CD4-positive, alpha-beta T cell (primary cell): ENCODE measurements at regions not wholly inside any gene's neighbourhood (a gene's known extent, or its start where the extent isn't known, plus 50 kb on each side); places are given as distances from the start of the nearest gene placed in this dataset.

Experiments
- ATAC-seq: fragments of 200-7000 bp; cut with Tn5 transposase; one replicate; pipeline ENCODE4 v1.10.0; 2022; ENCODE audit warnings: mild to moderate bottlenecking; ENCODE audit not compliant: poor library complexity
- CTCF ChIA-PET: fragments of 350-600 bp; sonication (Branson Sonifier 250); formaldehyde crosslinking; loops from one replicate; lab custom pipeline; 2021; ENCODE audit warnings: antibody characterized with exemption, inconsistent platforms; lab: Charles Lee
- POLR2A ChIA-PET: fragments of 350-600 bp; sonication (Branson Sonifier 250); formaldehyde crosslinking; loops from one replicate; lab custom pipeline; 2021; ENCODE audit warnings: antibody characterized with exemption, inconsistent platforms; lab: Charles Lee
- DNase-seq, 14 experiments: peaks; one replicate each; pipeline ENCODE4 v3.0.0-alpha.2; 2013 to 2020; ENCODE audit warnings: mixed read lengths in 2 of 14
- H3K27ac ChIP-seq, 2 donors: one replicate each; pipeline versions ENCODE4 v1.5.1 to v1.7.0; 2013; ENCODE audit warnings: low read length in 2 of 2, low read depth in 1 of 2, mild to moderate bottlenecking in 1 of 2
- H3K27me3 ChIP-seq, 2 experiments: 1 replicate in 1 of 2; 2 replicates in 1 of 2; pipeline versions ENCODE4 v1.6.1 to v1.7.0; 2013; ENCODE audit warnings: low read length in 2 of 2, control low read depth in 1 of 2, mild to moderate bottlenecking in 1 of 2, moderate library complexity in 1 of 2; ENCODE audit not compliant: insufficient read depth in 2 of 2, control insufficient read depth in 1 of 2
- H3K36me3 ChIP-seq: one replicate; pipeline ENCODE4 v1.6.1; 2013; ENCODE audit warnings: low read length, control low read depth; ENCODE audit not compliant: insufficient read depth
- H3K4me1 ChIP-seq: one replicate; pipeline ENCODE4 v1.6.1; 2013; ENCODE audit warnings: low read length, control low read depth; ENCODE audit not compliant: insufficient read depth
- H3K4me3 ChIP-seq: one replicate; pipeline ENCODE4 v1.5.1; 2013; ENCODE audit warnings: mild to moderate bottlenecking, low read length, moderate library complexity
- H3K9me3 ChIP-seq, 2 experiments: 1 replicate in 1 of 2; 2 replicates in 1 of 2; pipeline versions ENCODE4 v1.6.1 to v1.7.0; 2013; ENCODE audit warnings: low read length in 2 of 2, mild to moderate bottlenecking in 2 of 2, control low read depth in 1 of 2, moderate library complexity in 1 of 2; ENCODE audit not compliant: control insufficient read depth in 1 of 2, insufficient read depth in 1 of 2
- H3K27ac Mint-ChIP-seq: one replicate; pipeline ENCODE4 v1.8.0; 2020; ENCODE audit warnings: mixed read lengths
- H3K27me3 Mint-ChIP-seq: one replicate; pipeline ENCODE4 v1.8.0; 2021; ENCODE audit warnings: mixed read lengths
- H3K36me3 Mint-ChIP-seq: one replicate; pipeline ENCODE4 v1.8.0; 2021; ENCODE audit warnings: low read depth, mixed read lengths
- H3K4me1 Mint-ChIP-seq: one replicate; pipeline ENCODE4 v1.8.0; 2021; ENCODE audit warnings: low read depth, mixed read lengths
- H3K4me3 Mint-ChIP-seq: one replicate; pipeline ENCODE4 v1.8.0; 2020; ENCODE audit warnings: mild to moderate bottlenecking, mixed read lengths
- H3K9me3 Mint-ChIP-seq: one replicate; pipeline ENCODE4 v1.8.0; 2020; ENCODE audit warnings: mixed read lengths
- CTCF ChIP-seq: fragments of 200-600 bp; IDR thresholded peaks from one replicate; pipeline ENCODE4 v1.8.0; 2022; ENCODE audit warnings: antibody characterized with exemption, mild to moderate bottlenecking
- intact Hi-C, 2 experiments: fragments of 100-400 bp; cut with DNase I in 1 of 2; cut with micrococcal nuclease in 1 of 2; formaldehyde crosslinking; loops; one replicate each; pipeline versions ENCODE4 v1.15.1 to v1.9.0; 2023 to 2025; cut with DNase I, micrococcal nuclease

DNA sequence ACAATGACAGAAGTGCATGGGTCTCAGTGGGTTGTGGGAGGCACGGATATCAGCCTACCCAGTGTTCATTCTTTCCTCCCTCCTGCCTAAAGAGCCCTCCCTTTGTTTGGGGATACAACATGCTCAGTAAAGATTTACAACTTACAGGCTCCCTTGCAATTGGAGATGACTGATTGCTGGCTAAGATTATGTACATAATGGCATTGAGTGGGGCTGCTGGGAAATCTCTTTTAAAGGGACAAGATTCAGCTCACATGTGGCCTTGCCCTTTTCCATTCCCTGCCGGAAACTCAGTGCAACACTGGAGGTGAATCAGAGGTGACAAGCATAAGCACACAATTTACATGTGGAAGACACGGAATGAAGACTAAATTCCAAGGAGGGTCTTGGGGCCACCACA lies 83.7 kb upstream of the CHRM3 start:
- no peaks in the 10 kb centered on the region for H3K27me3 ChIP-seq
- TF ChIP-seq CTCF = no peak
- H3K4me1 ChIP-seq = no peaks in the 10 kb centered on the region
- H3K4me3 Mint-ChIP-seq = no peak overlapping the region
- H3K9me3 ChIP-seq = no peaks in the 10 kb centered on the region
- H3K27ac ChIP-seq = no peak overlapping the region
- ChIA-PET CTCF (no interaction called here), POLR2A (no interaction called here)
- H3K4me1 Mint-ChIP-seq = no peaks in the 10 kb centered on the region
- H3K36me3 ChIP-seq = no peaks in the 10 kb centered on the region
- H3K36me3 Mint-ChIP-seq = no peaks in the 10 kb centered on the region
- DNase-seq (no peak), ATAC-seq (no peak)
- no peak overlapping the region for H3K27ac Mint-ChIP-seq
- intact Hi-C loops = no loop called here
- H3K27me3 Mint-ChIP-seq = peaks cover 21% of the 10 kb centered on the region
- H3K4me3 ChIP-seq = no peak overlapping the region
- no peaks in the 10 kb centered on the region for H3K9me3 Mint-ChIP-seq

DNA sequence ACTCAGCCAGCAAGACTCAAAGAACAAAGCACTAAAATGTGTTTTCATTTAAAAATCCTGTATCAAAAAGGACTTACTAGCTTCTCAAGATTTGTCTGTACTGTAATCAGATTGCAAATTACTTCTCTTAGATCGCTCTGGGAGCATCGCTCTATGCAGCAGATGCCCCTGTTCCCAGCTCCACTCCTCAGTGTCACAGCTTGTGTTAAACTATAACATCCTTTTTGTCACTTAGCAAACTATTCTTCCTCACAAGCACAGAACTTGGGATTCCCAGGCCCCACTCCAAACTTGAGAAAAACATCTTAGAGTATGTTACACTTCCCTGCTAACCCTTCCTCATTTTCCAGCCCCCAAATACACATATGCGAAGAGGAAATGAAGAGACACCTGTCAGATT lies 85.1 kb upstream of the CHRM3 start:
- no peak for TF ChIP-seq CTCF
- ATAC-seq (no peak), DNase-seq (no peak)
- intact Hi-C loops = no loop called here
- Mint-ChIP-seq H3K4me1 (no peaks in the 10 kb centered on the region), H3K27ac (no peak overlapping the region), H3K27me3 (peaks cover 27% of the 10 kb centered on the region), H3K9me3 (no peaks in the 10 kb centered on the region), H3K36me3 (no peaks in the 10 kb centered on the region), H3K4me3 (no peak overlapping the region)
- H3K4me3 ChIP-seq = no peak overlapping the region
- ChIA-PET CTCF (no interaction called here), POLR2A (no interaction called here)
- no peaks in the 10 kb centered on the region for H3K27me3 ChIP-seq
- H3K9me3 ChIP-seq = no peaks in the 10 kb centered on the region
- no peaks in the 10 kb centered on the region for H3K36me3 ChIP-seq
- H3K27ac ChIP-seq = no peak overlapping the region
- H3K4me1 ChIP-seq = no peaks in the 10 kb centered on the region

DNA sequence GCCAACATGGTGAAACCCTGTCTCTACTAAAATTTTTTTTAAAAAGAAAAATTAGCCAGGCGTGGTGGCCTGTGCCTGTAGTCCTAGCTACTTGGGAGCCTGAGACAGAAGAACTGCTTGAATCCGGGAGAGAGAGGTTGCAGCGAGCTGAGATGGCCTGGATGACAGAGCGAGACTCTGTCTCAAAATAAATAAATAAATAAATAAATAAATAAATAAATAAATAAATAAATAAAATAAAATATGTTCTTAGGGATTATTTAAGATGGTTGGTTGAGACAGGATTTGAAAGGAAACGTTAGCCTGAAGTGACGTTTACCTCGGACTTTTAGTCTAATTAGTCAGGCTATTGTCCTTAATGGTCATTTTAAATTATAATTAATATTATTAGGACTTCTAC lies 88.5 kb upstream of the CHRM3 start:
- Histone ChIP-seq H3K4me1 (no peaks in the 10 kb centered on the region), H3K27me3 (no peaks in the 10 kb centered on the region), H3K4me3 (no peak overlapping the region), H3K36me3 (no peaks in the 10 kb centered on the region), H3K27ac (no peak overlapping the region), H3K9me3 (no peaks in the 10 kb centered on the region)
- Mint-ChIP-seq H3K36me3 (no peaks in the 10 kb centered on the region), H3K27ac (no peak overlapping the region), H3K4me1 (no peaks in the 10 kb centered on the region), H3K27me3 (peaks cover 27% of the 10 kb centered on the region), H3K4me3 (no peak overlapping the region), H3K9me3 (no peaks in the 10 kb centered on the region)
- intact Hi-C loops = no loop called here
- DNase-seq (no peak), ATAC-seq (no peak)
- POLR2A ChIA-PET = no interaction called here
- CTCF ChIA-PET = no interaction called here
- TF ChIP-seq CTCF = no peak
